Fibroblast of skin of abdomen (primary cell): ENCODE measurements at regions not wholly inside any gene's neighbourhood (a gene's known extent, or its start where the extent isn't known, plus 50 kb on each side); places are given as distances from the start of the nearest gene placed in this dataset.
A peak's percentile ranks its signal among the peaks of the same experiment; 100 is the strongest.
"Not testable (repeated sequence)": the region's sequence is repeated elsewhere in the genome, so short reads cannot be mapped to it uniquely, and the experiment has no call there.

Experiments used
- DNase-seq: peaks from one replicate; pipeline ENCODE4 v3.0.0-alpha.2; 2013

DNA sequence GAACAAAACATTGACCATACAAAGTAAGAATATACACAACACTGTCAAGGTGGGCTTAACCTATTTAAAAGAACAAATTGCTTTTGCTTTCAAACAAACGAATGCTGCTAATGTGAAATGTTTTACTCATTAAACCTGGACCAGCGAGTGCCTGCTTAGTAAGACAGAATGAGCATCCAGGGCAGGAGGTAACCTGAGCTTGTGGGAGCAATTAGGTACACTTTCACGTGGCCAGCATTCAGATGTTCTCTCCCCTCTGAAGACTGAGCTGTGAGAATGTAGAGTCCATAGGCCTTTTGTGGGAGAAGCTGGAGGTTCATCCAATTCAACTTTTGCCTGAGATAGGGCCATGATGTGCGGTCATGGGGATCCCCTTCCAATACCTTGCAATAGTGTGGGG lies 266.5 kb downstream of the TSN start:
- no peak for DNase-seq

DNA sequence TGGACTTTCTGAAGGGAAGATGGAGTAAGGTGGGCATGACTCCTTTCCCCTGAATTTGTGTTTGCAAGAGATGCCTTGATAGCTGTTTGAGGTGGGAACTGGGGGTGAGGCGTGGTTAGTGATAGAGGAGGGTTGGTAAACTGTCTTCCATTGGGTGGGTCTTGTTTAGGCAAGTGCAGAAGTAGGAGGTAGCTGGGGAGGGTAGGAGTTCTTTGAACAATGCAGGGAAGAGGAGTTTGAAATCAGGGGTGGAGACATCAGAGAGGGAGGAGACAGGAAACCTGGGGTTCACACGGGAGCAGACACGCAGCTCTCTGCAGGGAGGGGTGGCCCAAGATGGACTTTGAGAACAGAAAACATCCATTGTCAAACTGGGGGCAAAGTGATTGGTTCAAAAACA lies 267.1 kb downstream of the TSN start:
- no peak for DNase-seq

DNA sequence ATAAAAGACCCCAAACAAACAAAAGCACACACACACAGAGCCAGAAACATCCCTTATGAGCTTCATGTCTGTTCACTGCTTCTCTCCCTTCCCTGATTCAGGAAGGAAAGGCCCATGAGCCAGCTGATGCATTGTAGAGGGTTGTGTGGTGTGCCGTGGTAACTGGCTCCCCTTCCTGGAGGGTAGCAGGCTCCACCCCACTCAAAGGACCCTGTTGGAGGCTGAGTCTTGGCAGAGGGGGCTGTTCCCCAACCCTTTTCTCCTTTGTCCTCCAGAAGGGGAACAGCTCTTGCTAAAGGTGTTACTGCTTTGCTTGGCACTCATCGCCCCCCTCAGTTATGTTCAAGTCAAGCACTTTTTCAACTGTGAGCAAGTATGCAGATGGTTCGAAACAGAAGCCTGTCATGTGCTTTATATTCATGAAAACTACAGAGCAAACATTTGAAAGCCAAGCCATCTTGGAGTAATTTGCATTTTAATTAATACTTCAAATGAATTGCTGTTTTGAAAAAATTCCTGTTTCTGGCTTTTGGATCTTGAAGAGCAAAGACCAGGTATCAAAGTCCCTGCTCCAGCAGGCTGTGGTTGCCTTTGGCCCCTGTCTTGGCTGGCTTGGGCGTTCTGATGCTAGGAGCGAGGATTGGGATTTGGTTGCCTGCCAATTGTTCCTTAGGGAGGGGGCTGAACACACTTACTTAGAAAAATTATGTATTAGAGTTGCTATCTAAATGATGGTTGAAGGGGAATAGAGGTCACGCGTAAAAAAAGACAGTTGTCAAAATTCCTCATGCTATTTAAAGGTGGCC lies 267.8 kb downstream of the TSN start:
- DNase-seq, result no peak

DNA sequence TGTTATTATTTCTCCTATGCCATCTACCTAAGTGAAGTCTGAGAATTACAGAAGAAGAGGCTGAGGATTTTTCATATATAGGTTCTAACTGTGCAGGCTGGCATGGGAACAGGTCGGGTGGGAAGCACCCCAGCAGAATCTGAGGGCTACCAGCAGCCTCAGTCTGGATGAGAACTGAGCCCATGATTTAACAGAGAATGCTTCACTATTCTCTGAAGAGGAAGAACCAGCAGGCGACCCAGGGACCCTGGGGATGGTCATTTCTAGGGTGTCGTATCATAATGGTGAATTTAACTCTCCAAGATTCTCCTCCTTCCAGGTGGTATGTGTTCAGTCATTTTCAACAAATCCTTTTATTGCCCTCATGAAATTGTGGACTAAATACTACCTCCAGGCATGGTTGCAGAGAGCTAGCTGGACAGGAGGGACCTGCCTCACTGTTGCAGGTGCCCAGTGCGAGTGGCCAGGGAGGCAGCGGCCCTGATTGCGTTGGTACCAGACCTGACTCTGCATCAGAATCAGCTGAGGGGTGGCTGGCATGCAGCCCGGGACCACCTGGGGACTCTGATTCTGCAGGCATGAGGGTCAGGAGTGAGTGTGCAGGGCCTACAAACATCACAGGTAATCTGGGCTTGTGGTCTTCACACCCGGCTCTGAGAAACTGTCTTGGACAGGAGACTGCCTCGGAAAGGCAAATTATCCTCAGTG lies 272.2 kb downstream of the TSN start:
- DNase-seq, result no peak

DNA sequence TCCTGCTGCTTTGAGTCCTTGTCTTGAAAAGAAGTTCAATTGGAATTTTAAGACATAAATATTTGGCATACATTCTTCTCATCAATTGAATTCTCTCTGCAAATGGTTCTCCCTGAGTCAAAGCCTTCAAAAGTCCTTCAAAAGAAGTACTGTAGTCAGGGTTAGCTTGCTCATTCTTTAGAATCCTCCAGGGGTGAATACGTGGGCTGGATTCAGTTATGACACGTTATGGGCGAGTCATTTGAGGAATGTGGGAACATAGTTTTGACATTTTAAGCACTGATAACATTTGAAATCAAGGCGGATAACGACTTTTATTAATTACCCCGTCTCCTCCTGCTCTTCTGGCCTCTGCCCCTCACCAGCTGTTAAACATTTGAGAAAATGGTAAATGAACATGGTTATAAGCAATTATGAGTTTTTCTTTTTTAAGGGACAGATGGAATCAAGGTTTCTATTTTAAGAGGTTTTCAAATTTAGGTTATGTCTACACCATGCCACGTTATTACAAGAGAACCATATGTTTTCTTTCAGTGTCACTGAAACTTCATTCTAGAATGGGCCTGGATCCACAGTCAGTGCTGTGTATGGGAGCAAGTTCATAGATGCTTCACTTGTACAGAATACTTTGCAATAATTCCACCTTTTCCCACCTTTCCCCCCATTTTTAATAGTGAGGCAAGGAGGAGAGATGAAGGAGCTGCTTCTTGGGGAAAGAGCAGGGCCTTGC lies 273.1 kb downstream of the TSN start:
- peak; percentile 91 for DNase-seq

DNA sequence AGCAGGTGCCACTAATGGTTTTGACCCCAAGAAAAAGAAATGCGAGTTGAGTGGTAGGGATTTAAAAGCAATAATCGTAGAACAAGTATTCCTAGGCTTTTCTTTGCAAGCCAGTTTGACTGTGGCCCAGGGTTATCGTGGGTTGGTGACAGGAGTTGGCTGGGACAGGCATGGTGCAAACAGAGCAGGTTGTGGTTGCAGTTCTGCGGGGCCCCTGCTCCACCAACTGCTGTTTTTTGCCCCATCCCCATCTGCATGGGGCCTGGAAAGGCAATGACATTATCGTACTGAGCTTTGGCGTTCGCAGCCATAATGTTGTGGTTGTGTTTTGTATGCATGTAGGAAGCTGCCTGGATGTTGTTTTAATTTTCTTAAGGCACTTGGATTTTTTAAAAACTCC lies 274.0 kb downstream of the TSN start:
- no peak for DNase-seq

DNA sequence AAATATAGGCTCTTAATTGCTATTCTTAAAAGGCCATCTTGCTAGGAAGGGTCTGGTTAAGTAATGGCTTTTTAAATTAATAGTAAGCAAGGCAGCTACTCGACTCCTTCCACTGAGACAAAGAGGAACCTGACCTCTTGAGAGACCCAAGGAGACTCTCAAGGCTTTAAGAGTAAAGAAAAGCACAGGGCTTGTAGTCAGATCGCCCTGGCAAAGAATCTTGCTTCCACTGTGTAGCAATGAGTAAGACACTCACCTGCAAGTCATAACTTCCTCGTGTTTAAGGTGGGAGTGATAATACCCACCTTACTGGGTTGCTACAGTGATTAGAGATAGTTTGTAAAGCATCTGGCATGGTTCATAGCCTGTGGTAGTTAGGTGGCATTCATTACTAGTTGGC lies 274.5 kb downstream of the TSN start:
- DNase-seq, result no peak

DNA sequence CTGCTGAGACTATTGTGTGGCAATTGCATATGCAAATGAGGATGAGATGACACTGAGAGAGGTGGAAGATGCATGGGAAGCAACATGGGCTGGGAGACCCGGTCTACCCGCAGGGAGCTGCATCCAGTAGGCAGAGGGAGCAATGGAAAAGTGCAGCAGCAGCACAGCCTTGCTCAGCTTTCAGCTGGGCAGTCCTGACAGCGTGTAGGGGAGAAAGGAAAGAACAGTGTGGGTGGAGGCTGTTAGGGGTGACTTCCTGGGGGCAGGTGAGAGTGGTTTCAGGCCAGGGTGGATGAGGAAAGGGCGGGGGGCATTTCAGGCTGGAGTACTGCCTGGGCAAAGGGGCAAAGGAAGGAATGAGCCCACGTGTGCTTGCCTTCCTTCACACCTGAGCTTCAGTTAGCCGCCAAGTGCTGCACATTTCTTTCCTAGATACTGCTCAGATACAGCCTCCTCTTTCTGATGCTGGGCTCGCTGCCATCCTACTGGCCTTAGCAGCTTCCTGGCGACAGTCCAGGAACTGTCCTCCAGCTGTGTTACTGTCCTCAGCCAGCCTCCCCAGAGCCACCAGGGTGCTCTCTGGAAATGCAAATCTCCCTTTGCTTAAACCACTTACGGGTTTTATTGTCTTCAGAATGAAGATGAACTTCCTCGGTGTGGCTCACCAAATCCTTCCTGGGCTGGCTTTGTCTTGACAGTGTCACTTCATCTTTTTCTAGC lies 276.3 kb downstream of the TSN start:
- DNase-seq, result no peak

DNA sequence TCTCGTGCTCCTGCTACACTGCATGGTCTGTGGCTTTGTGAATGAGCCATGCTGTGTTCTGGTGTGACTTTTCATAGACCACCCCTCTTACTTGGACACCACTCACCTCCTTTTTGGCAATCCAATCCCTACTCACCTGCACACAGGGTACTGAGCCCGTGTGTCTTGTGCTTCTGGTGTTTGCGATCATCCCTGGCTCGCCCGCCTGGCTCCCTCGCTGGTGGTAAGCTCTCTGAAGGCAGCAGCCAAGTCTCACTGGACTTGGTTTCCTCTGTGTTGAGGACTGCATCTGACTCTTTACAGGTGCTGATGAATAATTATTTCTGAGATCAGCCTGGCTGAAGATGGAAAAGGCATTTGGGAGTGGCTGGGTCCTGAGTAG lies 276.8 kb downstream of the TSN start:
- no peak for DNase-seq

DNA sequence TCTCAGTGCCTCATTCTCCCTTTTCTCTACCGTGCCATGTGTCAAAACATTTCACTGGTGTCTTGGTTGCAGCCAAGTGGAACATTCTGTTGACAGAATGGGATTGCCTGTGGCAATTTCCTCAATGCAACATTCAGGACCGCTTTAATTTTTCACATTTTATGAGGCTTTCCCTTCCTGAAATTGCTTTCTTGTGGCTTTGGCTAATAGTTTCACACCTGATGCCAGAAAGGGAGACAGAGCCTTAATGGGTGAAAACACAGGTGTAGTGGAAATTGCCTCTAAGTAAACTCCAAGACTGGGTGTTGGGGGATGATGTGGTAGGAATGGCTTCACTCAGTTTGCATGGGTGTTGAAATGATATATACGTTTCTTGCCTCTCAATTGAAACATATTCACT lies 278.3 kb downstream of the TSN start:
- no peak for DNase-seq

DNA sequence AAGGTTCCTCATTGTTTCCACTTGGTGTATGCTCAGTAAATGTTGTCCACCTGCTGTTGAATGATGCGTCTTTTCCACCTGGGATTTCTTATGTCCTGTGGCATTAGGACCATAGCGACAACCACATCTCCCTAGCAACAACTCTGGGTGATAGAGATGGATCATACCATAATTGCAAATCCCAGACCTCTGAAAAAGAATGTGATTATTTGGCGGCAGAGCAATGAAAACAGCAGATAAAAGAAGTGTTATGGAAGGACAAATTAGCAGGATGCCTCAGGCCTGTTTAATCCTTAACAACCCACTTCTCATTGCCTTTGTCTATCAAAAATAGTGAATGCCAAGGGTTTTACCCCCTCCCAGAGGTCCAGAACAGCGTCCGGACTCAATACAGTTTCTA lies 278.9 kb downstream of the TSN start:
- DNase-seq, result no peak

DNA sequence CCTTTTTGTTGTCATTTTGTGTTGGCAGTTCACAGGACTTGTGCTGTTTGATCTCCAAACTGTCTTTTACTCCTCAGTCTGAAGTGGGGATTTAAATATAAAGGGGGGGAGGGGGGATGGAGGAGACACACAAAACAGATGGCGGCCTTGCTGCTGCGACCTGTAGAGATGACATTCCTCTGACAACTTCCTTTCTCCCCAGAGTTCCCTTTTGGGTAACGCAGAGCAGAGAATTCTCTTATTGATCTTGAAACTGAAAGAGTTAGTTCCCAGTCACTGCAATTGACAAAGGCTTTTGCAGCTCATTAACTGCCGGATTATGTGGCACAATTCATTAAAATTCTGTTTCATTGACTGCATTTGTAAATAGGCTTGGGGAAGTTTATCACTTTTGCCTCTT lies 279.3 kb downstream of the TSN start:
- no peak for DNase-seq

DNA sequence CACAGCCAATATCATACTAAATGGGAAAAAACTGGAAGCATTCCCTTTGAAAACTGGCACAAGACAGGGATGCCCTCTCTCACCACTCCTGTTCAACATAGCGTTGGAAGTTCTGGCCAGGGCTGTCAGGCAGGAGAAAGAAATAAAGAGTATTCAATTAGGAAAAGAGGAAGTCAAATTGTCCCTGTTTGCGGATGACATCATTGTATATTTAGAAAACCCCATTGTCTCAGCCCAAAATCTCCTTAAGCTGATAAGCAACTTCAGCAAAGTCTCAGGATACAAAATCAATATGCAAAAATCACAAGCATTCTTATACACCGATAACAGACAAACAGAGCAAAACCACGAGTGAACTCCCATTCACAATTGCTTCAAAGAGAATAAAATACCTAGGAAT lies 283.4 kb downstream of the TSN start:
- DNase-seq, result not testable (repeated sequence)

DNA sequence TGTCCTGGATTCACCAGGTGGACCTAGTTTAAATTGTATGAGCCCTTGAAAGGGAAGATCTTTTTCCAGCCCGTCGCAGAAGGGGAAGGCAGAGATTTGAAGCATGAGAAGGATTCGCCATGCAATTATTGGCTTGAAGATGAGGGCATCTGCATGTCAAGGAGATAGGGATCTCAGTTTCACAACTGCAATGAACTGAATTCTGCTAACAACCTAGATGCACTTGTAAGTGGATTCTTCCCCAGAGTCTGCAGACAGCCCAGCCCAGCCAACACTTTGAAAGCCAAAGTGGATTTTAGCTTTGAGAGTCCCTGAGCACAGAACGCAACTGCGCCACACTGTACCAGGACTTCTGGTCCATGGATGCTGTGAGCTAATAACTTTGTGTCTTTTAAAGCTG lies 286.0 kb downstream of the TSN start:
- no peak for DNase-seq

DNA sequence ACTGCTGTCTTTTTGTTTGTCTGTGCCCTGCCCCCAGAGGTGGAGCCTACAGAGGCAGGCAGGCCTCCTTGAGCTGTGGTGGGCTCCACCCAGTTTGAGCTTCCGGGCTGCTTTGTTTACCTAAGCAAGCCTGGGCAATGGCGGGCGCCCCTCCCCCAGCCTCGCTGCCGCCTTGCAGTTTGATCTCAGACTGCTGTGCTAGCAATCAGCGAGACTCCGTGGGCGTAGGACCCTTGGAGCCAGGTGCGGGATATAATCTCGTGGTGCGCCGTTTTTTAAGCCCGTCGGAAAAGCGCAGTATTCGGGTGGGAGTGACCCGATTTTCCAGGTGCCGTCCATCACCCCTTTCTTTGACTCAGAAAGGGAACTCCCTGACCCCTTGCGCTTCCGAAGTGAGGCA lies 296.2 kb downstream of the TSN start:
- not testable (repeated sequence) for DNase-seq

DNA sequence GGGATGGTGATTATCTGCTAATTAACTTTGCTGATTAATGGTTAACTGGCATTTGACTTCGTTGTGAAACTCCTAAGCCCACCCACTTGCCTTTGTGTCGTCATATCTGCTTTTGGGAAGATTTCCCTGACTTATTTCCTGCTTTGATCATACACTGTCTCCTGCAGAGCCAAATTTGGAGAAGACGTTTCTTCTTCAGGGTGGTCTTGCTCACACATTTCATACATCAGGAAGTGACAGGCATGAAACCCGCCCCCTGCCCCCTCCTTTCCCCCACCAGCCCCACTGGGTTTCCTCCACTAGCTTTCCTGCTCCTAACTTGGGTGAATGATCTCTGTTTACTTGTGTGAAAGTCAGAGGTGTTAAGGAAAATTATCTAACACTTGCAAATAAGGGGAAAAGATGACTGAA lies 300.1 kb downstream of the TSN start:
- no peak for DNase-seq

DNA sequence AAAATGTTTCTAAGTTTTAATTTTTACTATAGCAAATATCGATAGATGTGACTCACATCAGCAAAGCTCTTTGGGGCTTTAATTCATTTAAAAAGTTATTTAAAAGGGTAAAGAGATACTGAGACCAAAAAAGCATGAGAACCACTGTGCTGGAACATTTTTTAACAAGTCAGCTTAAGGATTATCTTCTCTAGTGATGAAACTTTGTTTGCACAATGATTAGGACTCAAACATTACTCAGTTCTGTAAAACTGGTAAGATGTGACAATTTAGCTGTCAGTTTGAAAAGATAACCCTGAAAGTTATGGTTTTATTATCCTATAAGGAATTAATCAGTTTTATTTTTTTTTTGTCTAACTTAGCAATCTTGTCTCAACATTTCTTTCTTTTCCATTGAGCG lies 301.4 kb downstream of the TSN start:
- no peak for DNase-seq

DNA sequence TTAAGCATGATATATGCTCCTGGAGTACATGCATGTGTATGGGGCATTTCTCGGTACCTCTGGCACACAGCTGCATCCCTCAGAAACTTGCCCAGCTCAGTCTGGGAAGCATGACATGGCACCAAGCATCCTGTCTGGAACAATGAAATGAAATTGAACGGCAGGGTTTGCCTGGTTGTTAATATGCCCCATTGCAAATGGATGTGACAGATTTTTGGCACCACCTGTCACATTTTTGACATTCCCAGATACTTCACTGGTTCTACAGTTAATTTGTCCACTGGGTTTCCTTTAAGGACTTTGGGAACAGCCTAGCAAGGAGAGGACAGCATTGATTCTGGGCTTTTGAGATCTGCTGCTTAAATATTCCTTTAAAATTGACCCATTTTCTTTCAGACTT lies 305.8 kb downstream of the TSN start:
- no peak for DNase-seq

DNA sequence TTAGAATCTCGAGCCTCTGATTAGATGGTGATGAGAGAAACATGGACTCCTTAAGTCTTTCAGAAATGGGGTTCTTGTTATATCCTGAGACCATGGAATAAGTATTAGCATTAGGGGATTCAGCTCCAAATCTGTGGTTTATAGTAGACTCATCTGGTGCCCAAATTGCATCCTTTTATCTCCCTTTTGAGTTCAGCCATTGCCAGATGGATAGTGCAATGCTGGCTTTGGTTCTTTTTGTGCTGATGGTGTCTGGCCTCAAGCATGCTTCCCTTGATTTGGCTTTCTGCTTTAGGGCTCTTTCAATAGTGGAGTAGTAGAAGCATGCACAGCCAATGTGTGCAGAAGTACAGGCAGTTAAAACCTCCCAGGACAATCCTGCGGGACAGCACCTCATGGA lies 306.4 kb downstream of the TSN start:
- no peak for DNase-seq

DNA sequence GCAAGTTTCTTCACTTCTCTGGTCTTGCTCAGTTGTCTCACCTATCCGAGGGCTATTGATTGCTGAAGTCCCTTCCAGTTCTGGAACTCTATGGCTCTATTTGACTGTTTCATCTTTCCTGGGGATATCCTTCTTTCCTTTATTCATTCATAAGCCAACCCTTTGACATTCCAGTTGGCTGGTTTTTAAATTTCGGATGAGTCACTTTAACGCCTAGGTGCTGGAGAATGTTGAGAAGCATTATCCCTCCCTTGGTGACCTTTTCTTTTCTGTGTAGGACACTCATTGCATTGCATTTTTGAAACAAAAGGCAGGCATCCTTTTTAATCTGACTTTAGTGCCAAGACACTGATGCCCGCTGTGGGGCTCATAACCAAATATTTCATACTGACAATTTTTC lies 307.1 kb downstream of the TSN start:
- DNase-seq, result no peak

DNA sequence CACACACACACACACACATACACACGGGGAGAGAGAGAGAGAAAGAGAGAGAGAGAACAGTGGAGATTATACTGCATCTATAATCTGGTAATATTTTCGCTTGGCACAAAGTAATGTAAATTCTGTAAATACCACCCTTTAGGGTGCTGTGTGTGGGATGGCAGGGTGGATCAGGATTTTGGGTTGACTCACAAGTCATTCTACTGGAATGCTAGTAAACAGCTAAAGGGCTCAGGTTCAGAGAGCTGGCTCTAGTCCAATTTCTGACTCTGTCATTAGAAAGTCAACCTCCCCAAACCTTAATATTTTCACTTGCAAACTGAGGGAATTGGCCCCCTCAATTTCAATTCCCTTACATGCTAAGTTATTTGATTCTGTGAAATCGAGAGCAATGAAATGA lies 308.3 kb downstream of the TSN start:
- DNase-seq, result no peak

DNA sequence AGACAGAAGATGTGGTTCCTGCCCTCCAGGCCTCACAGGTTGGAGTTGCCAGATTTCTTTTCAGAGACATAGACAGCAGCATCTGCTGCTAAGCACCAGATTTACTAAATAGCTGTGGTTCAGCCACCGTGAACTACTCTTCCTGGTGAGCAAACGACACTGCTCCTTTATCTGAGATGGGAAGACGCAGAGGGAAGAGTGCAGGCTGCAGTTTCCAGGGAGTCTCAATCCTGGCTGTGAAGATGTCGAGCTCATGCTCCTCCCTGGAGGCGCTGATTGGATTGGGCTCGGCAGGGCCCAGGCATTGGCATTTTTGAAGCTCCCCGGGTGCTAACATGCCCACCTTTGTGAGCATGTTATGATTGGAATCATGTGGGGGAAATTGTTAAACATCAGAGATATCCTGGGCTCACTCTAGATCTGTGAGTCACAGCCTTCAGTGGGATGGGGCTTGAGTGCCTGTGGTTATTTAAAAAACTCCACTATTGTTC lies 314.8 kb downstream of the TSN start:
- peak; percentile 45 for DNase-seq

DNA sequence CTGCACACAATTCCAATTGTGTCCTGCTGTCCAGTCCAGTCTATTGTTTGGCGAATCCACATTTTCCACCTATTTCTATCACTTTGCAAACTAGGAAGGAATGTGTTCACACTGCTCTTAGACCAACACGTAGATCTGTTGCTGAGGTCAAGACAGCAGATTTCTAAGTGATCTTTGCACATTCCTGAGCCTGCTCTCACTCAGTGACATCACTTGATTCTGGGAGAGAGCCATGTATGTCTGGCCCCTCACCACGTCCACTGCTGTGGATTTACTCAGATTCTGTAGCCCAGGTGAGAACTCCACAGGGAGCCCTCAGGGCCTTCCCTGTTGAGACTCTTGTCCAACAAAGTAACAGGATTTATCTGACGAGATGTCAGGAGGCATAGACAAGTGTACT lies 317.2 kb downstream of the TSN start:
- peak; percentile 57 for DNase-seq
